Sigmoid colon (tissue), 6 donors: ENCODE measurements at regions not wholly inside any gene's neighbourhood (a gene's known extent, or its start where the extent isn't known, plus 50 kb on each side); places are given as distances from the start of the nearest gene placed in this dataset.

ENCODE experiments used
- DNase-seq: peaks from one replicate; pipeline ENCODE4 v3.0.0-alpha.2; 2019
- H3K27ac ChIP-seq, 4 donors: fragments of 200-600 bp; sonication (generic); one replicate each; pipeline ENCODE4 v1.5.1; 2016 to 2019; ENCODE audit warnings: mild to moderate bottlenecking in 1 of 4
- H3K27me3 ChIP-seq, 3 donors: fragments of 200-600 bp; sonication (generic); one replicate each; pipeline ENCODE4 v1.5.1; 2019; ENCODE audit warnings: mild to moderate bottlenecking in 1 of 3
- H3K36me3 ChIP-seq, 4 donors: fragments of 200-600 bp; sonication (generic); one replicate each; pipeline ENCODE4 v1.5.1; 2016 to 2019
- H3K4me1 ChIP-seq, 4 donors: fragments of 200-600 bp; sonication (generic); one replicate each; pipeline ENCODE4 v1.5.1; 2017 to 2019
- H3K4me3 ChIP-seq, 4 donors: fragments of 200-600 bp; sonication (generic); one replicate each; pipeline ENCODE4 v1.5.1; 2017 to 2019; ENCODE audit warnings: mild to moderate bottlenecking in 2 of 4, moderate library complexity in 1 of 4
- H3K9me3 ChIP-seq, 4 donors: fragments of 200-600 bp in 3 of 4; sonication (generic) in 3 of 4; one replicate each; pipeline versions ENCODE4 v1.5.1 to v1.6.1; 2013 to 2019
- CTCF ChIP-seq, 4 experiments: fragments of 450-650 bp in 3 of 4; fragments of 200-600 bp in 1 of 4; IDR thresholded peaks; one replicate each; pipeline ENCODE4 v1.5.1; 2016 to 2019; ENCODE audit warnings: antibody characterized with exemption in 4 of 4, mild to moderate bottlenecking in 3 of 4, moderate library complexity in 2 of 4
- EP300 ChIP-seq, 4 donors: sonication (generic); formaldehyde crosslinking; IDR thresholded peaks; one replicate each; pipeline ENCODE4 v1.6.1; 2017; ENCODE audit warnings: antibody characterized with exemption in 4 of 4
- POLR2A ChIP-seq, 2 donors: fragments of 450-650 bp; IDR thresholded peaks; one replicate each; pipeline ENCODE4 v1.6.1; 2016; ENCODE audit warnings: antibody characterized with exemption in 2 of 2, mild to moderate bottlenecking in 2 of 2, moderate library complexity in 2 of 2
- POLR2AphosphoS5 ChIP-seq, 4 donors: sonication (generic); formaldehyde crosslinking; IDR thresholded peaks; one replicate each; pipeline ENCODE4 v1.6.1; 2017; ENCODE audit warnings: antibody characterized with exemption in 4 of 4
- WGBS, 2 donors: extraction: QIAGEN DNeasy Blood & Tissue Kit; methylation state at CpG; one replicate each; pipeline ENCODE4 v1.1.7; 2013; 5-methylcytosine and 5-hydroxymethylcytosine counted together
- intact Hi-C: fragments of 100-400 bp; cut with DNase I; formaldehyde crosslinking; loops from one replicate; pipeline ENCODE4 v1.15.1; 2023
- donor health status: healthy with polysubstance abuse.
- donor health status: healthy.

GRCh38 chr5:2174538-2174937 lies 291.8 kb upstream of the IRX4 start:
- Histone ChIP-seq H3K9me3 (no peaks in the 10 kb centered on the region), H3K27ac (no peak overlapping the region), H3K27me3 (peaks cover 0 to 39% (median 0%) of the 10 kb centered on the region in 3 donors), H3K4me1 (no peaks in the 10 kb centered on the region), H3K36me3 (no peaks in the 10 kb centered on the region), H3K4me3 (no peak overlapping the region)
- DNase-seq = no peak
- WGBS, 2 donors = 82 to 84% methylated on average over 10 of the region's 10 CpGs
- intact Hi-C loops = no loop called here
- TF ChIP-seq POLR2AphosphoS5 (IDR thresholded peaks at IDR 0.05) (no peak), CTCF (IDR thresholded peaks at IDR 0.05) (no peak), POLR2A (IDR thresholded peaks at IDR 0.05) (no peak), EP300 (IDR thresholded peaks at IDR 0.05) (no peak)

- no peak for DNase-seq
- Histone ChIP-seq H3K27me3 (peaks cover 0 to 39% (median 0%) of the 10 kb centered on the region in 3 donors), H3K36me3 (no peaks in the 10 kb centered on the region), H3K27ac (no peak overlapping the region), H3K9me3 (no peaks in the 10 kb centered on the region), H3K4me3 (no peak overlapping the region), H3K4me1 (no peaks in the 10 kb centered on the region)
- TF ChIP-seq EP300 (IDR thresholded peaks at IDR 0.05) (no peak), CTCF (IDR thresholded peaks at IDR 0.05) (no peak), POLR2AphosphoS5 (IDR thresholded peaks at IDR 0.05) (no peak), POLR2A (IDR thresholded peaks at IDR 0.05) (no peak)
- 24 to 33% methylated on average over 11 of the region's 11 CpGs for WGBS, 2 donors
- intact Hi-C loops = no loop called here
Measured at GRCh38 chr5:2173151-2173834, 290.6 kb upstream of the IRX4 start.

GRCh38 chr5:2172471-2172870 lies 289.7 kb upstream of the IRX4 start:
- no peak for TF ChIP-seq POLR2AphosphoS5 (IDR thresholded peaks at IDR 0.05)
- no peak for TF ChIP-seq CTCF (IDR thresholded peaks at IDR 0.05)
- no peak for TF ChIP-seq EP300 (IDR thresholded peaks at IDR 0.05)
- TF ChIP-seq POLR2A (IDR thresholded peaks at IDR 0.05) = no peak
- Histone ChIP-seq H3K9me3 (no peaks in the 10 kb centered on the region), H3K27ac (no peak overlapping the region), H3K36me3 (no peaks in the 10 kb centered on the region), H3K27me3 (peaks cover 0 to 39% (median 0%) of the 10 kb centered on the region in 3 donors), H3K4me3 (no peak overlapping the region), H3K4me1 (no peaks in the 10 kb centered on the region)
- intact Hi-C loops = no loop called here
- 62 to 71% methylated on average over 5 of the region's 5 CpGs for whole genome bisulfite sequencing, 2 donors
- DNase-seq = no peak

GRCh38 chr5:2170761-2171160 lies 288.0 kb upstream of the IRX4 start:
- Histone ChIP-seq H3K4me1 (no peaks in the 10 kb centered on the region), H3K9me3 (no peaks in the 10 kb centered on the region), H3K27me3 (peaks cover 0 to 35% (median 0%) of the 10 kb centered on the region in 3 donors), H3K36me3 (no peaks in the 10 kb centered on the region), H3K27ac (no peak overlapping the region), H3K4me3 (no peak overlapping the region)
- no peak for DNase-seq
- WGBS, 2 donors = 50 to 61% methylated on average over 7 of the region's 7 CpGs
- intact Hi-C loops = no loop called here
- no peak for TF ChIP-seq CTCF (IDR thresholded peaks at IDR 0.05)
- TF ChIP-seq EP300 (IDR thresholded peaks at IDR 0.05) = no peak
